K562 (cell line): ENCODE measurements at regions not wholly inside any gene's neighbourhood (a gene's known extent, or its start where the extent isn't known, plus 50 kb on each side); places are given as distances from the start of the nearest gene placed in this dataset.
A peak's percentile ranks its signal among the peaks of the same experiment; 100 is the strongest.

Source experiments
- BCL6 ChIP-seq: fragments of 250-450 bp; sonication (Bioruptor Pico); IDR thresholded peaks from 2 replicates; pipeline ENCODE4 v1.4.0; 2020
- CSDE1 ChIP-seq, 2 experiments: fragments of 450-650 bp; IDR thresholded peaks; 2 replicates each; pipeline ENCODE4 v1.6.1; 2016; ENCODE audit warnings: mild to moderate bottlenecking in 1 of 2
- CTBP1 ChIP-seq: fragments of 450-650 bp; IDR thresholded peaks from 2 replicates; pipeline ENCODE4 v1.6.1; 2016; ENCODE audit warnings: borderline replicate concordance
- EP300 ChIP-seq: IDR thresholded peaks from 2 replicates; pipeline ENCODE4 v1.6.1; 2012; ENCODE audit warnings: low read length, improper control_type of control experiment
- ETV5 ChIP-seq: sonication (generic); formaldehyde crosslinking; IDR thresholded peaks from 2 replicates; pipeline ENCODE4 v1.4.0; 2020; ENCODE audit warnings: low read depth, mild to moderate bottlenecking, missing genetic modification reagents
- FOXJ3 ChIP-seq: sonication (generic); formaldehyde crosslinking; IDR thresholded peaks from 2 replicates; pipeline ENCODE4 v1.4.0; 2020; ENCODE audit warnings: mild to moderate bottlenecking, missing genetic modification reagents
- FUS ChIP-seq: fragments of 200-400 bp; formaldehyde crosslinking; optimal IDR thresholded peaks from 2 replicates; pipeline ENCODE3; 2017; ENCODE audit warnings: low read depth, low read length
- MXI1 ChIP-seq: IDR thresholded peaks from 2 replicates; pipeline ENCODE4 v1.6.1; 2011; ENCODE audit warnings: low read depth, mild to moderate bottlenecking, improper control_type of control experiment, low read length
- NFRKB ChIP-seq: fragments of 450-650 bp; IDR thresholded peaks from 2 replicates; pipeline ENCODE4 v1.6.1; 2016; ENCODE audit warnings: low read depth
- NR2C2 ChIP-seq, 2 experiments: fragments of 200-800 bp in 1 of 2; sonication (Bioruptor generic) in 1 of 2; sonication (generic) in 1 of 2; formaldehyde crosslinking in 1 of 2; IDR thresholded peaks; 2 replicates each; pipeline versions ENCODE4 v1.6.1 to v1.8.0; 2016 to 2022; ENCODE audit warnings: mild to moderate bottlenecking in 1 of 2, missing compliant biosample characterization in 1 of 2, missing genetic modification characterization in 1 of 2, missing genetic modification reagents in 1 of 2
- PRPF4 ChIP-seq: fragments of 200-400 bp; formaldehyde crosslinking; IDR thresholded peaks from one replicate; pipeline ENCODE4 v1.6.1; 2017; ENCODE audit warnings: low read length, low read depth, mild to moderate bottlenecking; ENCODE audit not compliant: insufficient read depth, poor library complexity, severe bottlenecking
- XRCC4 ChIP-seq: IDR thresholded peaks from one replicate; pipeline ENCODE4 v1.6.1; 2011; ENCODE audit not compliant: insufficient read depth, insufficient read length; ENCODE audit errors: extremely low read depth
- ZFP30 ChIP-seq: fragments of 250-450 bp; sonication (Bioruptor Pico); IDR thresholded peaks from 2 replicates; pipeline ENCODE4 v1.8.0; 2022; ENCODE audit warnings: moderate library complexity, mild to moderate bottlenecking, inconsistent platforms, borderline replicate concordance
- ZNF3 ChIP-seq: fragments of 250-450 bp; sonication (Bioruptor Pico); IDR thresholded peaks from 2 replicates; pipeline ENCODE4 v1.5.0; 2021; ENCODE audit warnings: mild to moderate bottlenecking, moderate library complexity
- ZNF586 ChIP-seq: fragments of 450-650 bp; formaldehyde crosslinking; conservative IDR thresholded peaks from 2 replicates; pipeline ENCODE4 v1.4.0; 2020; ENCODE audit warnings: mild to moderate bottlenecking, moderate library complexity
- ZNF77 ChIP-seq: fragments of 250-450 bp; sonication (Bioruptor Pico); IDR thresholded peaks from 2 replicates; pipeline ENCODE4 v1.5.0; 2020
- TF ChIP-seq, protein P1 (sequence below): fragments of 250-450 bp; sonication (Bioruptor Pico); IDR thresholded peaks from 2 replicates; pipeline ENCODE4 v1.5.0; 2021
- TF ChIP-seq, protein P2 (sequence below), 2 experiments: fragments of 450-650 bp; IDR thresholded peaks; 2 replicates each; pipeline ENCODE4 v1.6.1; 2016; ENCODE audit warnings: mild to moderate bottlenecking in 2 of 2, borderline replicate concordance in 1 of 2, low read depth in 1 of 2, moderate library complexity in 1 of 2

DNA sequence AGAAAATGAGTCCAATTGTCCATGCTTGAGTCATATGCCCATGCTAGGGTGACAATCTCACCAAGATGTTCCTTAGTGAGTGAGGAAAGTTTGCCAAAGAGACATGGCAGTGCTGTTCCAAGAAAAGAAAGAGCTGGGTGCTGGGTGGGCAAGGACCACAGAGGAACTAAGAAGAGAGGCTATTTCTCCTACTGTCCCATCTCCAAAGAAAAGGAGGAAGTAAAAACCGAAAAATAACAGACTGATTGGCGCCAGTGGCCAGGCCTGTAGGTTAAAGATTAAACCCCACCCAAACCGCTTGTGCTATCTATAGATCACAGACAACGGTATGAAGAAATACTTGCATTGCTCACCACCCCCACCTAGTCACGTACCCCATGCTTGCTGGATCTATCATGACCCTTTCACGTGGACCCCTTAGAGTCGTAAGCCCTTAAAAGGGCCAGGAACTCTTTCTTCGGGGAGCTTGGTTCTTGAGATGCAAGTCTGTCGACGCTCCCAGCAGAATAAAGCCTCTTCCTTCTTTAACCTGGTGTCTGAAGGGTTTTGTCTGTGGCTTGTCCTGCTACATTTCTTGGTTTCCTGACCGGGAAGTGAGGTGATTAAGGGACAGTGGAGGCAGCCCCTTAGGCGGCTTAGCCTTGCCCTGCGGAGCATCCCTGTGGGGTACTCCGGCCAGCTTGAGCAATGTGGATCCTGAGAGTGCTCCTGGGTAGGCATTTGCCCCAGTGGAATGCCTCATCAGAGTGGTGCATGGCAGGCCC is 606.5 kb downstream of the UQCRFS1 start (continued):
- TF ChIP-seq NR2C2 (CRISPR knock-in tag; IDR thresholded peaks at IDR 0.05) (no peak), NR2C2 (tag; IDR thresholded peaks at IDR 0.05) (peak; percentile 84), EP300 (peak; percentile 100), FOXJ3 (no peak), CSDE1 (IDR thresholded peaks at IDR 0.05) (no peak; a peak in 1 of 4 replicates), XRCC4 (no peak), ZNF586 (CRISPR knock-in tag) (no peak), PRPF4 (no peak), BCL6 (CRISPR knock-in tag) (no peak), ZNF77 (0 out of 2 replicates have a peak, but pooled peaks have one; percentile 23), ZFP30 (no peak), FUS (no peak), MXI1 (peak; percentile 79; the same call in 1 of the 2 replicates), NFRKB (peak; percentile 80), CTBP1 (peak; percentile 42; the same call in 1 of the 2 replicates), ZNF3 (no peak), ETV5 (CRISPR knock-in tag) (peak; percentile 86)
- TF ChIP-seq, protein P1, sequence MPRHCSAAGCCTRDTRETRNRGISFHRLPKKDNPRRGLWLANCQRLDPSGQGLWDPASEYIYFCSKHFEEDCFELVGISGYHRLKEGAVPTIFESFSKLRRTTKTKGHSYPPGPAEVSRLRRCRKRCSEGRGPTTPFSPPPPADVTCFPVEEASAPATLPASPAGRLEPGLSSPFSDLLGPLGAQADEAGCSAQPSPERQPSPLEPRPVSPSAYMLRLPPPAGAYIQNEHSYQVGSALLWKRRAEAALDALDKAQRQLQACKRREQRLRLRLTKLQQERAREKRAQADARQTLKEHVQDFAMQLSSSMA (CRISPR knock-in tag): no peak
- TF ChIP-seq, protein P2, sequence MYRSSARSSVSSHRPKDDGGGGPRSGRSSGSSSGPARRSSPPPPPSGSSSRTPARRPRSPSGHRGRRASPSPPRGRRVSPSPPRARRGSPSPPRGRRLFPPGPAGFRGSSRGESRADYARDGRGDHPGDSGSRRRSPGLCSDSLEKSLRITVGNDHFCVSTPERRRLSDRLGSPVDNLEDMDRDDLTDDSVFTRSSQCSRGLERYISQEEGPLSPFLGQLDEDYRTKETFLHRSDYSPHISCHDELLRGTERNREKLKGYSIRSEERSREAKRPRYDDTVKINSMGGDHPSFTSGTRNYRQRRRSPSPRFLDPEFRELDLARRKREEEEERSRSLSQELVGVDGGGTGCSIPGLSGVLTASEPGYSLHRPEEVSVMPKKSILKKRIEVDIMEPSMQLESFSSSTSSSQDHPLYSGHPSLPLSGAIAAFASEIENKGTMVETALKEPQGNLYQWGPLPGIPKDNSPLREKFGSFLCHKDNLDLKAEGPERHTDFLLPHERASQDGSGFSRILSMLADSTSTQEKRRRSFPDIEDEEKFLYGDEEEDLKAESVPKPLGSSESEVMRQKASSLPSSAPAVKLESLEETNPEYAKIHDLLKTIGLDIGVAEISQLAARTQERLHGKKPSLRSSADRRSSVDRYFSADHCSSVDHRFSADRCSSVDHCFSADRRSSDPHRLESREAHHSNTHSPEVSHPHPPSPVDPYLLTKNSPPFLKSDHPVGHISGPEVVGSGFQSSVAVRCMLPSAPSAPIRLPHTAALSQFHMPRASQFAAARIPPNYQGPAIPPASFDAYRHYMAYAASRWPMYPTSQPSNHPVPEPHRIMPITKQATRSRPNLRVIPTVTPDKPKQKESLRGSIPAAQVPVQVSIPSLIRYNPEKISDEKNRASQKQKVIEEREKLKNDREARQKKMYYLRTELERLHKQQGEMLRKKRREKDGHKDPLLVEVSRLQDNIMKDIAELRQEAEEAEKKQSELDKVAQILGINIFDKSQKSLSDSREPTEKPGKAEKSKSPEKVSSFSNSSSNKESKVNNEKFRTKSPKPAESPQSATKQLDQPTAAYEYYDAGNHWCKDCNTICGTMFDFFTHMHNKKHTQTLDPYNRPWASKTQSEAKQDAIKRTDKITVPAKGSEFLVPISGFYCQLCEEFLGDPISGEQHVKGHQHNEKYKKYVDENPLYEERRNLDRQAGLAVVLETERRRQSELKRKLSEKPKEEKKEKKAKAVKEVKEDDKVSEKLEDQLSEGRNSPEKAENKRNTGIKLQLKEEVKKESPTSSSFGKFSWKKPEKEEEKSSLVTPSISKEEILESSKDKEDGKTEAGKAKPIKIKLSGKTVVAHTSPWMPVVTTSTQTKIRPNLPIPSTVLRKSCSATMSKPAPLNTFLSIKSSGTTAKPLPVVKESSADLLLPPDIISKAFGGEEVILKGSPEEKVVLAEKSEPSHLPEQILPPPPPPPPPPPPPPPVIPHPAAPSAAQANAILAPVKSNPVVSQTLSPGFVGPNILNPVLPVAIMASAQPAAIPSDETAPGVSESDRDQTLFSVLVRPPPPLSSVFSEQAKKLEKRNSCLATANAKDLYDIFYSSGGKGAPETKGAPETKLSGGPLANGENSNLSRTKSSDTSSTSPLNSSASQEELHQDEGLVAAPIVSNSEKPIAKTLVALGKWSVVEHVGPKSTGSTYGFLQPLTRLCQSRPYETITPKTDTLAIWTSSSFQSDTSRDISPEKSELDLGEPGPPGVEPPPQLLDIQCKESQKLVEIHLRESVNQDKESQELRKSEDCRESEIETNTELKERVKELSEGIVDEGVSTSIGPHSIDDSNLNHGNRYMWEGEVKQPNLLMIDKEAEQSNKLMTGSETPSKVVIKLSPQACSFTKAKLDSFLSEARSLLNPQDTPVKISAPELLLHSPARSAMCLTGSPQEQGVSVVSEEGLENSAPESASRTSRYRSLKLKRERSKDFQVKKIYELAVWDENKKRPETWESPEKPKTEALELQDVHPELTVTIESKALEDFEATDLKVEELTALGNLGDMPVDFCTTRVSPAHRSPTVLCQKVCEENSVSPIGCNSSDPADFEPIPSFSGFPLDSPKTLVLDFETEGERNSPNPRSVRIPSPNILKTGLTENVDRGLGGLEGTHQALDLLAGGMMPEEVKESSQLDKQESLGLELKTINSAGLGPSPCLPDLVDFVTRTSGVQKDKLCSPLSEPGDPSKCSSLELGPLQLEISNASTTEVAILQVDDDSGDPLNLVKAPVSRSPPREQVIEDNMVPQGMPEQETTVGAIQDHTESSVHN (IDR thresholded peaks at IDR 0.05; ENCODE audit: borderline replicate concordance in 1 of 2, low read depth in 1 of 2): peak in 1 of 2 experiments; percentile 75; a peak in 2 of 4 replicates
